GM10266 (cell line): ENCODE measurements at regions not wholly inside any gene's neighbourhood (a gene's known extent, or its start where the extent isn't known, plus 50 kb on each side); places are given as distances from the start of the nearest gene placed in this dataset.

Source experiments
- DNase-seq: peaks from one replicate; pipeline ENCODE4 v3.0.0; 2012; ENCODE audit errors: extremely low spot score
- TF ChIP-seq, protein P1 (sequence below): IDR thresholded peaks from 2 replicates; pipeline ENCODE4 v1.5.1; 2012; ENCODE audit warnings: mild to moderate bottlenecking, low read depth; ENCODE audit not compliant: control insufficient read depth, insufficient read depth; ENCODE audit errors: missing control alignments

DNA sequence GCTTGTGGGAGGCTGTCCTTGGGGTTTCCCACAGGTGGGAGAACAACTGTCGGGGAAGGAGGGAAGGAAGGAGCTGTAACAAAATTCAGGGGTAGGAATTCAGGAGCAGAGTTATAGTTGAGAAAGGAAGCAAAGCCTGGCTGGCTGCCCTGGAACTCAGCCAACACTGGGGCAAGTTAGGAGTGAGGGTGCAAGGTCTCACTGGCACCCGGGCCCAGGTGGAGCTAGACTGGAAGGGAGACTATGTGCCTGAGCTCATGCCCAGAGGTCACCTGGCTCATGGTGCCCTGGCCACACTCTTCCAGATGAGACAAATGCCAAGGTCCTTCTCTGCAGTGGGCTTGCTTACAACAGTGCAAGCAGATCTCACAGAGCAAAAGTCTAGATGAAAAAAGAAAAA is 75.6 kb upstream of the ARHGAP28 start:
- TF ChIP-seq, protein P1, sequence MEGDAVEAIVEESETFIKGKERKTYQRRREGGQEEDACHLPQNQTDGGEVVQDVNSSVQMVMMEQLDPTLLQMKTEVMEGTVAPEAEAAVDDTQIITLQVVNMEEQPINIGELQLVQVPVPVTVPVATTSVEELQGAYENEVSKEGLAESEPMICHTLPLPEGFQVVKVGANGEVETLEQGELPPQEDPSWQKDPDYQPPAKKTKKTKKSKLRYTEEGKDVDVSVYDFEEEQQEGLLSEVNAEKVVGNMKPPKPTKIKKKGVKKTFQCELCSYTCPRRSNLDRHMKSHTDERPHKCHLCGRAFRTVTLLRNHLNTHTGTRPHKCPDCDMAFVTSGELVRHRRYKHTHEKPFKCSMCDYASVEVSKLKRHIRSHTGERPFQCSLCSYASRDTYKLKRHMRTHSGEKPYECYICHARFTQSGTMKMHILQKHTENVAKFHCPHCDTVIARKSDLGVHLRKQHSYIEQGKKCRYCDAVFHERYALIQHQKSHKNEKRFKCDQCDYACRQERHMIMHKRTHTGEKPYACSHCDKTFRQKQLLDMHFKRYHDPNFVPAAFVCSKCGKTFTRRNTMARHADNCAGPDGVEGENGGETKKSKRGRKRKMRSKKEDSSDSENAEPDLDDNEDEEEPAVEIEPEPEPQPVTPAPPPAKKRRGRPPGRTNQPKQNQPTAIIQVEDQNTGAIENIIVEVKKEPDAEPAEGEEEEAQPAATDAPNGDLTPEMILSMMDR, result no peak
- DNase-seq, result no peak

DNA sequence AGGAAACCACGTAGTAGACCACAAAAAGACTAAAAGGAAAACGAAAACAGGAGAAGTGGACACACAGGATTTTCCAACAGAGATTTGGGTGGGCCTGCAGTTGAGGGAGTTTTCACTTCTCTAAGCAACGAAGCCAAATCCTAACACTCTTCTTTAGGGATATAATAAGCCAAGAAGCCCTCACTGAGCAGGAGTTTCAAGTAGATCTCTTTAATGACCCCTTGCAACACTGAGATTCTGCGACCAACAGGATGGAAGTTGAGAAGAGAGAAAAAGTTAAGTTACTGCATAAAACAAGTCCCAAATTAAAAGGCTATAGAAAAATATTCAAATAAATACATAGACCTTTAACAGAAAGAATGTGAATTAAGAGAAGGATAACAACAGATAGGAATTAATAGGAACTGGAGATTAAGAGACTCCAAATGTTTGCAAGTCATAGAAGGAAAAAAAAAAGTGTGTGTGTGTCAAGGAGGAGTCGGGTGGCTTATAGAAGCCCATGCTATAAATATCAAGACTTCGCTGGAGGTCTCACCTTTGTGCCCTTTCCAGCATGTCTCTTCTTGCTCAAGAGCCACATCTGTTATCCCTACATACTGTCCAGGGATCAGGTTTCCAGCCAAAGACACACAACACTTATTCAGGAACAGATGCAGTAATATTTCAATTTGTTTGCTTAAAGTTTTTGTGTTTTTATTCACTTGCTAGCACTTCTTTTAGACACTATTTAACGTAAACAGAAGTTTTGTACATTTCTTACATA is 69.4 kb upstream of the ARHGAP28 start:
- DNase-seq, result no peak
- TF ChIP-seq, protein P1, result no peak

DNA sequence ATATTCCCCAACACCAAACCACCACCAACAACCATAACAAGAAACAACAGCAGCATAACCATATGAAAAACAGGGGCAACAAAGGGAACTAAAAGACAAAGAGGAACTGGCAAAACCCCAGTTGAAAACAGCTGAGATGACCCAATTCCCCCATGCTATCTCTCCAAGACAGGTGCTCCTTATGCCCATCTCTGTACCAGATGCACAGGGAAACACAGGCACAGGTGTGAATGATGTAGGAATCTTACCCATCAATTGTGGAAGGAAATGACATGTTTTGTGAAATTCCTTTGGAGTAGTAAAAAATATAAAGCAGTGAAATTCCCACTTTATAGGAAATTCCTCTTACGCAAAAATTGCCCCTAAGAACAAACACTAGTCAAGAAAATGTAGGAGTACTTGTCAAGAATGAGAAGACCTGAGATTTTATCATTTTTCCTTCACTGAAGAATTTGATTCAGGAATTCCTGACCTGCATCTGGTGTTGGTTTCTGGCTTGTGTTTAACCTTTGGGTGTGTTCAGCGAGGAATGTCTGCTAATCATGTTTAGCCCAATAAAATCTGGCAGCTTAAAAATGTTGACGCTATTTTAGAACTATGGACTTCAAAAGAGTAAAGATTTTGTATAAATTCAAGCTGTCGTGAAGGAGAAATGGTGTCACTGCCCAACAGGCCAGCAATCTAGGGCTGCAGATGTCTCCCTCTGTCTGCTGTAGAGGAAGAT is 67.7 kb upstream of the ARHGAP28 start:
- TF ChIP-seq, protein P1, result no peak
- no peak for DNase-seq

DNA sequence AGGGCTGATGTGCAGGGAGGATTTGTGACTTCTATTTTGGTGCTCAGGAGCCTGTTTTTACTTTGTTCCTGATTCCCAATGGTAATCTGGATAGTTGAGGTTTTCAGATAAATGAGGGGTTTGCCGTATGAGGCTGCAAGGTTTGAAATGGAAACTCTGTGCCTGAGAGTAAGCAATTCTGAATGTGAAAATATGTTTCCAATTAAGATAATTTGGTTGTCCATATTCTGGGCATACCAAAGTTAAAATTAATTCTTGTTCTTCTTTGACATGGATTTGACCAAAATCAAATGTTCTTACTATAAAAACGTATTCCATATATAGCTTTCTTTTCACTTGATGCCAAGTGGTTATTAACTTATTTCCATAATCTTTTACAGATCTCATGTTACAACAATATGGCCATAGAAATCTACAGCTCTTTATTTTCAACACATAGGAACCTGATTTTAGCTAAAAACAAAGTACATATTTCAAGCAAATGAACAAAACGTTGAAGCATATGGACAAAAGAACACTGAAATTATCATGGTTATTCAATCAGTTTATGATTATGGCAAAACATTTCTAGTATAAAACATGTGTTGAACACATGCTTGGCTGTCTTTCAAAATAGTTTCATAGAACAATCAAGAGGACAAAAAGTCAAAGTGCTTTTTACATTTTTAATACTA is 63.4 kb upstream of the ARHGAP28 start:
- TF ChIP-seq, protein P1, result no peak
- no peak for DNase-seq

DNA sequence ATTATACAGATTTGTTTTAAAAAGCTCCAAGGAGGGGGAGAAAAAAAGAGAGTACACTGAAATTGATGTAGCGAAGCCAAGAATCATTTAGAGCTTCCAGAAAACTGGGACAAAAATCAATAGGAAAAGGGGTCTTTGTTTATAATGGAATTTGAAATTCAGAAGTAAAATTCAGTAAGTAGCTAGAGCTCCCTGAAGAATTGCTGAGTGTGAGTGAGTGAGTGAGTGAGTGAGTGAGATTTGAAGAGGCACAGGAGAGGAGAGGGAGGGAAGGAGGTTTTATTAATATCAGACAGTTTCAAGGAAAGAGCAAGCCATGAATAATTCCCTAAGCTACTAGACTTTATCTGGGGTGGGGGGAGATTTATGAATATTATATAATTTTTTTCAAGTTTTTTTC is 60.7 kb upstream of the ARHGAP28 start:
- no peak for DNase-seq
- TF ChIP-seq, protein P1, result no peak

DNA sequence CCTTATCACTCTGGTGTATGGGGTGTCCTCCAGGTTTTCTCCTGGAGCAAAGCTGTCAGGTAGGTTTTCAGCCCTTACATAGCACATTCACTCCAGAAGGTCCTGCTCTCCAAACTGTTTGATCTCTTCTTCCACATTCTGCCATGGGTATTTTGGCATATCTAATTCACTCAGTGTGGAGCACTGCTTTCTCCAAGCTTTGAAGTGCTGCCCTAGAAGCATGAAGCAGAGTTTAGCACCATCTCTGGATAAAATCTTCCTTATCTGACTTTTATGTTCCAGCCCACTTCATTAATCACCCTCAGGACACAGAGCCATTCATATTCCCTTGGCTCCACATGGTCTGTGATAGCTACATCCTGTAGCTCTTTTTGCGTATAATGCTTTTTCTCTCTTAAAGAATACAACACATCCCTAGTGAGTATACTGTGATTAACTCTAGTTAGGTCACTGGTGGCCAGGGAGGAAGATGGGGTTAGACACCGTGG is 56.7 kb upstream of the ARHGAP28 start:
- no peak for DNase-seq

More for the DNA sequence above, 56.7 kb upstream of the ARHGAP28 start:
- TF ChIP-seq, protein P1, result no peak
